ENCODE measurements at regions not wholly inside any gene's neighbourhood (a gene's known extent, or its start where the extent isn't known, plus 50 kb on each side); places are given as distances from the start of the nearest gene placed in this dataset.

GRCh38 chr11:15418921-15419320 is 304.2 kb downstream of the INSC start:
- in situ Hi-C loops (cut with MboI; ENCODE audit: low sequenced_read_pairs): no loop called here
- H3K4me3 ChIP-seq: no peak overlapping the region
- H3K36me3 ChIP-seq (replicated peaks): no peaks in the 10 kb centered on the region
- no peaks in the 10 kb centered on the region for H3K27me3 ChIP-seq (ENCODE audit: low read depth)
- no peaks in the 10 kb centered on the region for H3K4me1 ChIP-seq
- no peaks in the 10 kb centered on the region for H3K9me3 ChIP-seq
- no peak for DNase-seq (ENCODE audit: low spot score in 2 of 2)

DNA sequence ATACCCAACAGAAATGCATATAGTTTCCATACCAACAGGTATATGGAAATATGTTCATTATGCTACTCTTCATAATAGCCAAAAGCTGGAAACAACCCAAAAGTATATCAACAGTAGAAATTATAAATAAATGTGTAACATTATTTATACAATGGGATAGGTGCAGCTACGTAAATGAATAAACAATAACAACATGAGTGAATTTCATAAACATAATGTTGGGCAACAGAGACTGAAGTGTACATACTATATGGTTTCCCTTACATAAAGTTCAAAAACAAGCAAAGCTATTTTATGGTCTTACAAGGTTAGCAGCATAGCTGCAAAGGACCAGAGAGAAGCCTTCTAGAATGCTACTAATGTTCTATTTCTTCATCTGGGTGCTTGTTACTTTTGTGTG is 305.0 kb downstream of the INSC start:
- in situ Hi-C loops (cut with MboI; ENCODE audit: low sequenced_read_pairs): no loop called here
- no peaks in the 10 kb centered on the region for H3K36me3 ChIP-seq (replicated peaks)
- H3K27me3 ChIP-seq (ENCODE audit: low read depth): no peaks in the 10 kb centered on the region
- H3K9me3 ChIP-seq: no peaks in the 10 kb centered on the region
- H3K4me1 ChIP-seq: no peaks in the 10 kb centered on the region
- H3K4me3 ChIP-seq: no peak overlapping the region
- DNase-seq (ENCODE audit: low spot score in 2 of 2): no peak

GRCh38 chr11:15430381-15430780 is 315.7 kb downstream of the INSC start:
- H3K36me3 ChIP-seq (replicated peaks): no peaks in the 10 kb centered on the region
- DNase-seq (ENCODE audit: low spot score in 2 of 2): no peak
- H3K4me3 ChIP-seq: no peak overlapping the region
- in situ Hi-C loops (cut with MboI; ENCODE audit: low sequenced_read_pairs): no loop called here
- no peaks in the 10 kb centered on the region for H3K4me1 ChIP-seq
- no peaks in the 10 kb centered on the region for H3K27me3 ChIP-seq (ENCODE audit: low read depth)
- no peaks in the 10 kb centered on the region for H3K9me3 ChIP-seq

- DNase-seq (ENCODE audit: low spot score in 2 of 2): no peak
- in situ Hi-C loops (cut with MboI; ENCODE audit: low sequenced_read_pairs): no loop called here
- Histone ChIP-seq H3K27me3 (ENCODE audit: low read depth) (no peaks in the 10 kb centered on the region), H3K4me1 (no peaks in the 10 kb centered on the region), H3K4me3 (no peak overlapping the region), H3K36me3 (replicated peaks) (no peaks in the 10 kb centered on the region), H3K9me3 (no peaks in the 10 kb centered on the region)
Observed at GRCh38 chr11:15434529-15434928, 319.8 kb downstream of the INSC start.

DNA sequence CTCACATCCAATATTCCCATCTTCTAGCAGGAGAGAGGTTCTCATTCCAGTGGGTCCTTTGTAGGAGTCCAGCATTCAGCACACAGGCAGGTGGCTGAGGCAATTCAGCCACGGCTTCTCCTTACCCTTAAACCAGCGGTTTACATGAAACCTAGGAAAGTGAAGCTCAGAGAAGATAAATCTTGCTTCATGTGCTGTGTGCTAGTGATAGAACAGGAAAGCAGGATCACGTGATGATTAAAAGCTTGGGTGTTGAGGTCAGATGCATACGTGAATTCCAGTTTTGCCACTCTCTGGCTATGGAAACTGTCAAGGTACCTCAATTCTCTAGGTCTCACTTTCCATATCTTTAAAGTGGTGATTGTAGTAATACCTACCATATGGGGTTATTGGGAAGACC is 331.6 kb downstream of the INSC start:
- Histone ChIP-seq H3K4me1 (no peaks in the 10 kb centered on the region), H3K36me3 (replicated peaks) (no peaks in the 10 kb centered on the region), H3K4me3 (no peak overlapping the region), H3K27me3 (ENCODE audit: low read depth) (no peaks in the 10 kb centered on the region), H3K9me3 (no peaks in the 10 kb centered on the region)
- in situ Hi-C loops (cut with MboI; ENCODE audit: low sequenced_read_pairs): no loop called here
- DNase-seq (ENCODE audit: low spot score in 2 of 2): no peak

- Histone ChIP-seq H3K9me3 (no peaks in the 10 kb centered on the region), H3K4me3 (no peak overlapping the region), H3K4me1 (no peaks in the 10 kb centered on the region), H3K27me3 (ENCODE audit: low read depth) (no peaks in the 10 kb centered on the region), H3K36me3 (replicated peaks) (no peaks in the 10 kb centered on the region)
- in situ Hi-C loops (cut with MboI; ENCODE audit: low sequenced_read_pairs): no loop called here
- no peak for DNase-seq (ENCODE audit: low spot score in 2 of 2)
Observed at GRCh38 chr11:15446929-15447328, 332.2 kb downstream of the INSC start.

- no peak for DNase-seq (ENCODE audit: low spot score in 2 of 2)
- Histone ChIP-seq H3K27me3 (ENCODE audit: low read depth) (no peaks in the 10 kb centered on the region), H3K4me1 (no peaks in the 10 kb centered on the region), H3K4me3 (no peak overlapping the region), H3K9me3 (no peaks in the 10 kb centered on the region), H3K36me3 (replicated peaks) (no peaks in the 10 kb centered on the region)
- in situ Hi-C loops (cut with MboI; ENCODE audit: low sequenced_read_pairs): no loop called here
Observed at GRCh38 chr11:15451713-15452112, 337.0 kb downstream of the INSC start.

DNA sequence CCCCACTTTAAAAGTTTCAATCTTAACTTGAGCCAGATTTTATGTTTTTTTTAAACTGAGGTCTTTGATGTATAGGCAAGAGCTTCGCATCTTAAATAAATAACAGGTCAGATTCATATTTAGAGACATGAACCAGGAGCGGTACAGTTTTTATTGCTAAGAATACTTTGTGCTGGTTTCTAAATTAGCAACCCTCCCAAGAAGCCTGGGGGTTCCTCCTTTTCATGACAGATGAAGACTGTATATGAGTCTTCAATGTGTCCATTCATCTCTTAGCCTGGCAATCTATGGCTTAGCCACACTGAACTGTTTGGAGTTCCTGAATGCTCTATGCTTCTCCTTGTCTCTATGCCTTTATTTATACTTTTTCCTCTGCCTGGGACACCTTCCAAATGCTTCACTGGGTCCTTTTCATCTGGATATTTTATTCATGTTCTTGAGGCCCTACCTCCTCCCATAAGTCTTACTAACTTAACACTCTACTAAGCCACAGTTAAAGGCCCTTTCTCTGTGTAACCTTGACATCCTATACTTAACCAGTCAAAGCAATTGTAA is 338.6 kb downstream of the INSC start:
- H3K4me3 ChIP-seq: no peak overlapping the region
- no peaks in the 10 kb centered on the region for H3K4me1 ChIP-seq
- DNase-seq (ENCODE audit: low spot score in 2 of 2): no peak
- H3K36me3 ChIP-seq (replicated peaks): no peaks in the 10 kb centered on the region
- in situ Hi-C loops (cut with MboI; ENCODE audit: low sequenced_read_pairs): no loop called here
- H3K27me3 ChIP-seq (ENCODE audit: low read depth): no peaks in the 10 kb centered on the region
- no peaks in the 10 kb centered on the region for H3K9me3 ChIP-seq

DNA sequence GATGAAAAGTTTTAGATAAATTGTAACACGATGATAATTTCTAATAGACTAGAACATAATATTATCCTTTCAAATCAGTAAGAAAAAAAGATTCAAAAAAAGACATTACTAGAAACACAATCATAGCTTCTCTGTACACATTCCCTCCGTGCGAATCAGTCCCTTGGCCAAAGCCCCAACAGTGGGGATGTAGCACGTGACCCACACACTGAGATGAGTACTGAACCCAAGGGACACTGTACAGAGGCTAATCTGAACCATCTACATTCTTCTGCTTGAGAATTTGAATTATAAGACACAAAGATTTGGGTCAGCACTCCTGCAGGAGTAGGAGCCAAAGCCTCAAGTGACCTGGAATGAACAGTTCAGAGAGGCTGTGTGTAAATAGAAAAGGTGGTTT is 353.7 kb downstream of the INSC start:
- Histone ChIP-seq H3K4me1 (no peaks in the 10 kb centered on the region), H3K36me3 (replicated peaks) (no peaks in the 10 kb centered on the region), H3K9me3 (no peaks in the 10 kb centered on the region), H3K4me3 (no peak overlapping the region), H3K27me3 (ENCODE audit: low read depth) (no peaks in the 10 kb centered on the region)
- in situ Hi-C loops (cut with MboI; ENCODE audit: low sequenced_read_pairs): no loop called here
- DNase-seq (ENCODE audit: low spot score in 2 of 2): no peak

- H3K9me3 ChIP-seq: no peaks in the 10 kb centered on the region
- no peaks in the 10 kb centered on the region for H3K4me1 ChIP-seq
- no peaks in the 10 kb centered on the region for H3K36me3 ChIP-seq (replicated peaks)
- in situ Hi-C loops (cut with MboI; ENCODE audit: low sequenced_read_pairs): no loop called here
- DNase-seq (ENCODE audit: low spot score in 2 of 2): no peak
- H3K4me3 ChIP-seq: no peak overlapping the region
- H3K27me3 ChIP-seq (ENCODE audit: low read depth): no peaks in the 10 kb centered on the region
Observed at GRCh38 chr11:15471048-15471894, 356.5 kb downstream of the INSC start.

- Histone ChIP-seq H3K27me3 (ENCODE audit: low read depth) (no peaks in the 10 kb centered on the region), H3K4me1 (no peaks in the 10 kb centered on the region), H3K9me3 (no peaks in the 10 kb centered on the region), H3K36me3 (replicated peaks) (no peaks in the 10 kb centered on the region), H3K4me3 (no peak overlapping the region)
- DNase-seq (ENCODE audit: low spot score in 2 of 2): no peak
- in situ Hi-C loops (cut with MboI; ENCODE audit: low sequenced_read_pairs): no loop called here
Observed at GRCh38 chr11:15471895-15472799, 357.4 kb downstream of the INSC start.

DNA sequence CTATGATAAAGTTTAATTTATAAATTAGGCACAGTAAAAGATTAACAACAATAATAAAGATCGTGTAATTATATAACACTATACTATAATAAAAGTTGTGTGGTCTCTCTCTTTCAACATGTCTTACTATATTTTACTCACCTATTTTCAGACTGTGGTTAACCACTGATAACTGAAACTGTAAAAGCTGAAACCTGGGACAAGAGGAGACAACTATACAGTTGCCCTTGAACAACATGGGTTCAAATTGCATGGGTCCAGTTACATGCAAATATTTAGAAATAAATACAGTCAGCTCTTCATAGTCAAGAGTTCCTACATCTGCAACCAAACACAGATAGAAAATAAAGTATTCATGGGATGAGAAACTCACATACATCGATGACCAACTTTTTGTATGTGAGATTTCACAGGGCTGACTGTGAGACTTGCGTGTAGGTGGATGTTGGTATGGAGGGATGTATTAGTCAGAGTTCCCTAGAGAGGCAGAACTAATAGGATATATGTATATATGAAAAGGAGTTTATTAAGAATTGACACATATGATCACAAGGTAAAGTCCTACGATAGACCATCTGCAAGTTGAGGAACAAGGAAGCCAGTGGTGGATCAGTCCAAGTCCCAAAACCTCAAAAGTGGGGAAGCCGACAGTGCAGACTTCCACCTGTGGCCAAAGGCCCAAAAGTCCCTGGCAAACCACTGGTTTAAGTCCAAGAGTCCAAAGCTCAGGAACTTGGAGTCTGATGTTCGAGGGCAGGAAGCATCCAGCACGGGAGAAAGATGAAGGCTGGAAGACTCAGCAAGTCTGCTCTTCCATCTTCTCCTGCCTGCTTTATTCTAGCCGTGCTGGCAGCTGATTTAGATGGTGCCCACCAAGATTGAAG is 359.5 kb downstream of the INSC start:
- no peak overlapping the region for H3K4me3 ChIP-seq
- peaks cover 3% of the 10 kb centered on the region; the same call in 1 of the 2 replicates for H3K27me3 ChIP-seq (ENCODE audit: low read depth)
- no peak for DNase-seq (ENCODE audit: low spot score in 2 of 2)
- no peaks in the 10 kb centered on the region for H3K36me3 ChIP-seq (replicated peaks)
- H3K9me3 ChIP-seq: no peaks in the 10 kb centered on the region
- in situ Hi-C loops (cut with MboI; ENCODE audit: low sequenced_read_pairs): no loop called here
- no peaks in the 10 kb centered on the region for H3K4me1 ChIP-seq

- Histone ChIP-seq H3K4me1 (no peaks in the 10 kb centered on the region), H3K9me3 (no peaks in the 10 kb centered on the region), H3K36me3 (replicated peaks) (no peaks in the 10 kb centered on the region), H3K27me3 (ENCODE audit: low read depth) (peaks cover 3% of the 10 kb centered on the region; the same call in 1 of the 2 replicates), H3K4me3 (no peak overlapping the region)
- in situ Hi-C loops (cut with MboI; ENCODE audit: low sequenced_read_pairs): no loop called here
- DNase-seq (ENCODE audit: low spot score in 2 of 2): no peak
Observed at GRCh38 chr11:15476371-15476917, 361.7 kb downstream of the INSC start.
